CMK (cell line): ENCODE measurements at regions not wholly inside any gene's neighbourhood (a gene's known extent, or its start where the extent isn't known, plus 50 kb on each side); places are given as distances from the start of the nearest gene placed in this dataset.
A peak's percentile ranks its signal among the peaks of the same experiment; 100 is the strongest.
"Not testable (repeated sequence)": the region's sequence is repeated elsewhere in the genome, so short reads cannot be mapped to it uniquely, and the experiment has no call there.

Experiments
- DNase-seq: peaks from one replicate; pipeline ENCODE4 v3.0.0-alpha.2; 2010; ENCODE audit warnings: low read depth

DNA sequence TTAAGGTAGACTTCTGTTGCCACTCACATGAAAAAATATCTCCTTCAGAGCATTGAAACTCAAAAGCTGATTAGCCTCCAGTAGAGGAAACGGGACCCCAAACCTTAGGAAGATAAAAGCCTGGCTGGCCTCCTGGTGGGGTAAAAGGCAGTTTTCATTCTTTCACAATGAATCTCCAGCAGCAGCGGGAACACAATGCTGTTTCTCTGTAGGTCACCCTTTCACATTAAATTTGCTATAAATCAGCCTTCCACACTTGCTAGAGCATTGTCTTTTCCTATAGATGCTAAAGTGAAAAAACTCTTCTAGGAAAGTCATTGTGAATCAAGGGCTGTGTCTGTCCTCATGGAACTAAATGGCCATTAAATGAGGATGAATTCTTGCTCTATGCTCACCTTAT, 207.3 kb upstream of the MAGEB2 start:
- no peak for DNase-seq

DNA sequence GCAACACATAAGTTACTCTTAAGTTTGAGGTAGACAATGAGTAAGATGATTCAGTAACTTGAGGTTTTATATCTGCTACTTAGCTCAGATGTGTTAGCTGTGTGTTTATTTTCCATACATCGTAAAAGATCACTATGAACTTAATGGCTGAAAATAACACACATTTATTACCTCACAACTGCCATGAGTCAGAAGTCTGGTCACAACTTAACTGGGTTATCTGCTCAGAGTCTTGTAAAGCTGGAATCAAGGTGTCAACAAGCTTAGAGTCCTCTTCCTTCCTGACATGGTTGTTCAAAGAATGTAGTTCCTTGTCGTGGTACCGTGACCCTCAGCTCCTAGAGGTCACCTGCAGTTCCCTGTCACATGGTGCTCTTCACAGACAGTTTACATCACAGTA, 204.9 kb upstream of the MAGEB2 start:
- DNase-seq: no peak

DNA sequence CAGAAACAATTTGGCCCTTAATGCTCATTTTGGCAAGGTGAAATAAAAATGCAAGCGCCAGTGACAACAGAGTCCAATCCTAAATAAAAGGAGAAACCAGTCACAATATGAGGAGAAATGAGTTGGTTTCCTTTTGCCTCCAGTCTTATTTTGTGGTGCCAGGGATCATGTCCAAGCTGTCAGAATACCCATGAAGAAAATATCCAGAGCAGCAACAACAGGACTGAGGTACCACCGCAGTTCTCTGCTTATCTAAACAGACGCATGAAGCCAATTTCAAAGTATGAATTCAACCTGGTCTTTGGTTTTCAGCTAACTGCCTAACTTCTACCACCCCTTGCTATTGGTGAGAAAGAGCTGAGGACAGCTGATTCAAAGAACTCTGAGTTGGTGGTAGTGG, 199.9 kb upstream of the MAGEB2 start:
- no peak for DNase-seq

DNA sequence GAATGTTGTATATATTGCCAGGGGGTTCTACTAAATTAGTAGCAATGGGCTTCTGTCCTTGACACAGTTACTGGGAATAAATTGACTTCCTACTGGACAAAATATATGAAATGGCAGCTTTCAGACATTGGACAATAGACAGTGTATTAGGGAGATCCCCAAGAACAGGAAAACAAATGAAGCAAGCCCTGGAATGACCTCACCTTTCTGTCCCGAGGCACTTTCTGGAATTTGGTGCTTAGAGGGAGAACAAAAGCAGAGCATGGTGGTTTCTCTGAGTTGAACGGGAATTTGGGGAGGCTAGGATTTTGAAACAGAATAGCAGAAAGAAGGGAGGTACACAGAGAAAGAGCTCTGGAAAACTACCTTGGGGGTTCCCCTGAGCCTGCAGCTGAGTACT, 187.7 kb upstream of the MAGEB2 start:
- no peak for DNase-seq

DNA sequence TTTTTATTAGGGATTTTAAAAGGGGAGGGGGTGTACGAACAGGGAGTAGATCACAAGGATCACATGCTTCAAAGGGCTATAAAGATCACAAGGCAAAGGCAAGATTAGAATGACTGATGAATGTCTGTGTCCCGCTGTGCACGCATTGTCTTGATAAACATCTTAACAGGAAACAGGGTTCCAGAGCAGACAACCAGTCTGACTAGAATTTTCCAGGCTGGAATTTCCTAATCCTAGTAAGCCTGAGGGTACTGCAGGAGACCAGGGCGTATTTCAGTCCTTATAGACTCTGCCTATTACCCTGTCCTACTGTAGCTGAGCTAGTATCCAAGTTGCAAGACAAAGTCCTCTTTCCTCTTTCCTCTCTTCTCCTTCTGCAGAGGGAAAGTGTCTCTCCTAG, 179.0 kb upstream of the MAGEB2 start:
- DNase-seq: not testable (repeated sequence)

DNA sequence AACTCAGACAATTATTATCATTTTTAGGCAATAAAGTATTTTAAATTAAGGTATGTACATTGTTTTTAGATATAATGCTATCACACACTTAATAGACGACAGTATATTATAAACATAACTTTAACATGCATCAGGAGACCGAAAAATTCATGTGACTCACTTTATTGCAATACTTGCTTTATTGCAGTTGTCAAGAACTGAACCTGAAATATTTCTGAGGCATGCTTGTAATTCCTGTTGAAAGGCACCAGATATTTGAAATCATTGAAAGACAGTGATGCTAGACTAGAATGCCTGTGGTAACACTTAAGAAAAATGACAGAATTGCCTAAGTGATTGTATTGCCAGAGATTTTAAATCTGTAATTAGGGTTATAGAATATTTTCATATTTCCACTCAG, 175.6 kb upstream of the MAGEB2 start:
- no peak for DNase-seq

DNA sequence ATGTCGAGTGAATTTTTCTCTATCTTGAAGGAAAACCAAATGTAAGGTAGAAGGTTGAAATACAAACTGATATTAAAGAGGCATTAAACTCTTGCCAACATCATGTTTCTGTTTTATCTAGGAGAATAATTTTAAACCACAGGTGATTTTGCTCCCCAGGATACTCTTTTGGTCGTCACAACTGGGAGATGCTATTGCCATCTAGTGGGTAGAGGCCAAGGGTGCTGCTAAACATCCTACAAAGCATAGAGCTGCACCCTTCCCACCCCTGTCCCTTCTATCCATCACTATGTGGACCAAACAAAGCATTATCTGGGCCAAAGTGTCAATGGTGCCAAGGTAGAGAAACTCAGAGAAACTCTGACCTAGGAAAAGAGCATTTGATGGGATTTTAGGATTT, 154.6 kb upstream of the MAGEB2 start:
- no peak for DNase-seq

DNA sequence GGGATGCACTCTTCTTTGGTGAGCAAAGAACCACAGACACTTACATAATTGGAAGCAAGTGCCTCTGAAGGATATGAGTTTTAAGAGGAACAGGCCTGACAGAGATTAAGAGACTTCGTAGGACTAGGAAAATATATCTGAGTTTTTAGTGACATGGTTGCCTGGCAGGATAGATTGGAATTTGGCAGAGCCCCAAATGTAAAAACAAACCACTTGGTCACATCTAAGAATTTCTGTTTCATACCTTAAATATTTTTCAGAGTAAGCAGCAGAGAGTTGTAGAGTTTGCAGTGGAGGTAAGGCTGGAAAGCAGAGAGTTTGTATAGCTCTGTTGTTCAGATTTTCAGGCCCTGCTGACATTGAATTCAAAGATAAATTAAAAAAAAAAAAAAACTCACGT, 150.1 kb upstream of the MAGEB2 start:
- no peak for DNase-seq

DNA sequence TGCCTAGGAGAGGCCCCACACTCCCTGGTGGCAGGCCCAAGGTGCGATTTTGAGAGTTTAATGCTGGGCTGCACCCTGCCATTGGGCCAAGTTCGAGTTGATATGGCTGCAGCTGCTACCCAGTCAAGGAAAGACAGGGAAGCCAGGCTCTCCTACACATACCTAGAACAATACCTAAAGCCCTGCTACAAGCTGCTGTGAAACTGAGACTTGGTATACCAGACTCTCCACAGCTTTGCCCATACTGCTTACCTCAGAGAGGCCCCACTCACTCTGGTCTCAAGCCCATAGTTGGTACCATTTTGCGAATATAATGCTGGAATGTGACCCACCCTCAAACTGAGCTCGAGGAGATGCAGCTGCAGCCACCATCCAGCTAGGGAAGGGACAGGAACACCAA, 147.7 kb upstream of the MAGEB2 start:
- no peak for DNase-seq

DNA sequence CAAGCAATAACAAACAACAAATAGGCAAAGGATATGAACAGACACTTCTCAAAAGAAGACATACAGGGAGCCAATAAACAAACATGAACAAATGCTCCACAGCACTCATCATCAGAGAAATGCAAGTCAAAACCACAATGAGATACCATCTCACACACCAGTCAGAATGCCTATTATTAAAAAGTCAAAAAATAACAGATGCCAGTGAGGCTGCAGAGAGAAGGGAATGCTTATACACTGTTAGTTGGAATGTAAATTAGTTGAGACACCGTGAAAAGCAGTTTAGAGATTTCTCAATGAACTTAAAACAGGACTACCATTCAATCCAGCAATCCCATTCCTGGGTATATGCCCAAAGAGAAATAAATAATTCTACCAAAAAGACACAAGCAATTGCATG, 129.8 kb upstream of the MAGEB2 start:
- no peak for DNase-seq

DNA sequence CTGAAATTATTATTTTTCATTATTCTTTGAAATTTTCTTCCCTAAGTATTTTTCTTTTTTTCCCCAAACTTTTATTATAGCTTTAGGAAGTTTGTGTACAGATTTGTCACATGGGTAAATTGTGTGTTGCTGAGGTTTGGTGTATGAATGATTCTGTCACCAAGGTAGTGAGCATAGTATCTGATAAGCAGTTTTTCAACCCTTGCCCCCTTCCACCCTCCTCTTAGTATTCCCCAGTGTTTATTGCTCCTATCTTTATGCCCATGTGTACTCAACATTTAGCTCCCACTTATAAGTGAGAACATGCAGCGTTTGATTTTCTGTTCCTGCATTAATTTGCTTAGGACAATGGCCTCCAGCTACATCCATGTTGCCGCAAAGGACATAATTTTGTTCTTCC, 103.9 kb upstream of the MAGEB2 start:
- no peak for DNase-seq

DNA sequence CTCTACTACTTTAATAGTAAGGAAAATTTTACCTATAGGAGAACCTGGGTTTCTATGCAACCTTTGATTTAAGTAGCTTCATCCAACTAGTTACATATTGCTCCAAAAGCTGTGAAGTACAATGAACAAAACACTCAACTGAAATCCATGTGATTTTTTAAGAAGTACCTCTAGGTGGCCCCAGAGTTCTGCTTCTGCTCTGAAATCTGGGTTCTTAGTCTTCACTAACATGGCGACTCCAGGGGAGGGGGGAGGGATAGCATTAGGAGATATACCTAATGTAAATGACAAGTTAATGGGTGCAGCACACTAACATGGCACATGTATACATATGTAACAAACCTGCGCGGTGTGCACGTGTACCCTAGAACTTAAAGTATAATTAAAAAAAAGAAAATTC, 73.4 kb upstream of the MAGEB2 start:
- peak; percentile 7 for DNase-seq

DNA sequence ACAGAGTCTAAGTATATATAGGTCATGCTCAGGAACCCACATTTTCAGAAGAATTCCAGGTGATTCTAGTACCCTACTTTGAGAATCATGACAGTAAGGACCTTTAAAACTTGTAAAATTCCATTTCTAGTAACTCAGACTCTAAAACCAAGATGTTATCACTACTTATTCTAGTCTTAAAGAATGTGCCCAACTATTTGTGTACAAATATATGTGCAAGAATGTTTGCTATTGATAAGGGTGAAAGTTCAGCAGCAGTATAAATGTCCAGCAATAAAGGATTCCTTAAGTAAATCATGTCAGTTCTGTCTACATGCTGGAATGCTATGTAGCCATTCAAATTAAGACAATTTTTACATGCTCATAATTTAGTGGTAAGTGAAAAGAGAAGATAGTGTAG, 71.1 kb upstream of the MAGEB2 start:
- DNase-seq: no peak

DNA sequence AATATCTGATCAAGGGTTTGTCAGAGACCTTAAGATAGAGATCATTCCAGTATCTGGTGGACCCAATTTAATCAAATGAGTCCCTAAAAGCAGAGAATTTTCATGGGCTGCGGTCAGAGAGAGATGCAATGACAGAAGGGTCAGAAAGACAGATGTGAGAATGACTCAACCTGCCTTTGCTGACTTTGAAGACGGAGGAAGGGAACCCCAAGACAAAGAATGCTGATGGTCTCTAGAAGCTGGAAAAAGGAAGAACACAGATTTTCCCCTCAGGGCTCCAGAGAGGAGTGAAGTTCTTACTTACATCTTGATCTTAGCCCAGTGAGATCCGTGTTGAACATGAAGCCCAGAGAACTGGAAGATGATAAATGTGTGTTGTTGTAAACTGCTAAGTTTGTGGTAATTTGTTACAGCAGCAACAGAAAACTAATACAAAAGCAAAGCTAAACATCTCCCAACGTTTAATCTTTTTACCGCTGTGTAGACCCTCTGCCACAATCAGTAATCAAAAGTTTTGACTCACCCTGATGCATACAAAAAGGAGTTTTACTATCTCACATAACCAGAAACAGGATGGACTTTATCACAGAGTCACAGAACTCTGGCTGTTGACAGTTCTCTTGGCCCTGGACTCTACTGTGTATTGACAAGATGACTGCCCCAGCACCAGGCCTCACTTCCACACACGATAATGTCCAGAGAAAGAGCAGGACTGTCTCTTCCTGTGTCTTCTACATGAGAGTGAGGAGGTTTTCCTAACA, 70.2 kb upstream of the MAGEB2 start:
- DNase-seq: peak; percentile 40

DNA sequence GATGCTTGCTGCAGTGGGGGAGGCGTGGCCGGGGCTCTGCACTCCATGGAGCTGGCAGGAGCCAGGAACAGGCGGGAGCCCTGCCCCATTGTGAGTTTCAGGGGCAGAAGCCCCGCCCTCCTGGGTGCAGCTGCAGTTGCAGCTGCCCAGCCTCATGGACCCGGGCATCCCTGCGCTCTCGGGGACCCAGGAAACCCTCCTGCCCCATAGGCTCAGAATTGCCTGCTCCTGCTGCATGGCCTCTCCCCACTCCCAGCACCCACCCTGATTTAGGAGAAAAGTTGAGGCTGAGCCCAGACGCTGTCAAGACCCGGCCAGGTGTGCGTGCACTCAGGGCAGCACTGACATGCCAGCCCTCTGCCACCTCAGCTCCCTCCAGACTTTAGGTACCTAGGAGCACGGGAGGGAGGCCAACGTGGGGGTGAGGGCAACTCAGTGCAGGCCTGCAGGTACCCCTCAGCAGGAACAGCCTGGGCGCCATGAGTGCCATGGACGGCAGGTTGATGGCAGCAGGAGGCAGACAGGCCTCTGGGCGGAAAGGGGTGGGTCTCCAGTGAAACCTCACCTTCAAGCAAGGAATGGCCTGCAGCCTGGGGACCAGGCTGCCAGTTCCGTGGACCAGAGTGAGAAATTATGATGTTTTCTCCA, 67.2 kb upstream of the MAGEB2 start:
- no peak for DNase-seq

DNA sequence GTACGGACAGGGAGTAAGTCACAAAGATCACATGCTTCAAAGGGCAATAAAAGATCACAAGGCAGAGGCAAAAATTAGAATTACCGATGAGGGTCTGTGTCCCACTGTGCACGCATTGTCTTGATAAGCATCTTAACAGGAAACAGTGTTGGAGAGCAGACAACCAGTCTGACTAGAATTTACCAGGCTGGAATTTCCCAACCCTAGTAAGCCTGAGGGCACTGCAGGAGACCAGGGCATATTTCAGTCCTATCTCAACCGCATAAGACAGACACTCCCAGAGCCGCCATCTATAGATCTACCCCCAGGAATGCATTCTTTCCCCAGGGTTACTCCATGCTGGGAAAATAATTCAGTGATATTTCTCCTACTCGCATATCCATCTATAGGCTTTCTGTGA, 66.2 kb upstream of the MAGEB2 start:
- DNase-seq: peak; percentile 11

DNA sequence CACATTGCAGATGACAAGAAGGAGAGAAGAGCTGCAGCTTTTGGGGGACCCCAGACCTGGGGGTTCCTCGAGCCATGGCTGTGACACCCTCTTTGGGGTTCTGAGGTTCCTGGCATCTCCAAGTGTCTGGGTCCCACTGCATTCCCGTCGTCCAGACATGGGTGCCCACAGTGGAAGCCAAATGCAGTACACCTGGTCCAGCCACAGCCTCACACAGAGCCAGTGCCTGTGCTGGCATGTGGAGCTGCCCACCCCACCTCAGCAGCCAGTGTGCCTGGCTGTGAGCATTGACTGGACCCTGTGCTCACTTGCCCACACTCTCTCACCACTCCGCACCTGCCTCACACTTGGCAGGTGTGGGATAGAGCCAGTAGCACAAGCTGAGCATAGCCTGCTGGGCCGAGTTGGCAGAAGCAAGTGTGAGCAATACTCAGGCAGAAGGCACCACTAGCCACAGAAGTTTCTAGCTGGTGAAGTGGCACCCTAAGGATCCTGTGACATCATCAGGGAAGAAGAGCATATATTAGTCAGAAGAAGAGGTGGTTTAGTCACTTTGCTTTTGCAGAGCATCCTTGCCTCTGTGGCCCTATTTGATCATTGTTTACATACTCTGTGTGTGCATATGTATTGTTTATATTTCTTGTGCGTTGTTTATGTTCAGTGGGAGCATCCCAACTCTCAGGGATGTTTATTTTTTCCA, 65.0 kb upstream of the MAGEB2 start:
- no peak for DNase-seq

DNA sequence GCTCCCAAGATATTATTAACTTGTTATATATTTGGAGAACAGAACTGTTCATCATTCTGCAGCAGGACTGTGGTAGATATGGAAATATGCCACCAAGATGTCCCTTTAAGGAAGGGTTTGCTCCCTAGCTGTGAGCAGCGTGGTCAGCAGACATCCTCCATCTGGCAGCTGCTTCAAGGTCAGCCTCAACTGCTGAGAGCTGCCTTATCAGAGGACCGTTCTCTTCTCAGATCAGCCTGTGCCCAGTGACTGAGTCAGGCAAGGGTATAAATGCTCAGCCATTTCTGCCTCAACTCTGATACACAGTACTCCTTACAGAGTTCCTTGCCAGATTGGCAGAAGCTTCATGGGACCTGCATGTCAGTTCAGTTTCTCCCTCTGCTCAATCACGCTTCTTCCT, 63.4 kb upstream of the MAGEB2 start:
- no peak for DNase-seq

DNA sequence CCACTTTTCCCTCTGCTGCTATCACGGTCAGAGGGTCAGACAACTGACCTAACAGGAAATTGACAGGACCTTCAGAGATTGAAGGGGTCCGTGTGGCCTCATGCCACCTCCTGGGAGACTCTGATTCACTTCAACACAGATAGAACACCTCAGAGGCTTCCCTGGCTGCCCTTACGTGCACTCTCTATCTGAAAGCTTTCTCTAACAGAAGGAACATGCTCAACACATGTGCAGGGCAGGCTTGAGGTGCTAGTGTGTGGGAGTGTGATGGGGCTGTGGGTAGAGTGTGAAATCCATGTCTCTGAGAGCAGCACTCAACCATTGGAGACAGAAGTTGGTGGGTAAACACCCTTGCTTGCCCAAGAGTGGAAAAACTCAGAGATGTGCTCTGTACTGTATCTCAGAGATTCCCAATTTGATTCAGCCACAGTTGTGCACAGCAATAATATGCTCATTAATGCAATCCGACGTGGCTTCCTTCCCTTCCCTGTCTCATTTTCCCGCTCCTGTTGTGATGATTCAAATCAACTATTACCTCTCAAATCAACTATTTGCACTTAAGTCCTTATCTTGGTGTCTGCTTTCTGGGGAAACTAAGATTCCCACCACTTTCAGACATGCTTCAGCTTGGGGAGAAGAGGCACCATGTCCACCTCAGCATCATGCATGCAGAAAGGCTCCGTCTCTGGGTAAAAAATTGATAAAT, 62.0 kb upstream of the MAGEB2 start:
- no peak for DNase-seq

DNA sequence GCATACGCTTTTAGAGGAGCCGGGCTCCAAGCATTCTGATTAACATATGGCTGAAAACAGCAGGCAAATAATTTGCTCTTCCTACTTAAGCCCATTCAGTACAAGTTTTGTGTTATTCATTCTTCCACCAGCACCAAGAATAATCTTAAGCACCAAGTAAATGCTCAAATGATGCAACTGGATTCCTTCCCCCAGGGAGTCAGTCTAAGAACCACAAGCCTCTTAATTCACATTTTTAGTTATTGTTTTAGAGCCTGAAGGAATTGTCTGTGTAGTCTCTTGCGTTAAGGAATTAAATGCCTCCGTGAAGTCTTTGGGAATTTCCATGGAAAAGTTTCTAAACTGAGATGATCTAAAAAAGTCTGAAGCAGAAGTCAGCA, 61.5 kb upstream of the MAGEB2 start:
- no peak for DNase-seq

DNA sequence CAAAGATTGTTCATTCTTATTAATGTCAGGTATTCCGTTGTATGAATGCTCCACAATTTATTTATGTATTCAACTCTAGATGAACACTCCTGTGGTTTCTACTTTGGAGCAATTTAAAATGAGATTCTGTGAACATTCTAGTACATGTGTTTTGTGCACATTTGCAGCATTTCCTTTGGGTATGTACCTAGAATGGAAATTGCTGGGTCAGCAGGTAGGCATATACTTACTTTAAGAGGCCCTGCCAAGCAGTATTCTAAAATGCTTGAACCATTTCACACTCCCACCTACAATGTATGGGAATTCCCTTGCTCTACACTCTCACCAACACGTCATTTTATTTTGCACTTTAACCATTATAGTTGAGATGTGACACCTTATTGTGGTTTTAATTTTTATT, 59.4 kb upstream of the MAGEB2 start:
- DNase-seq: no peak

DNA sequence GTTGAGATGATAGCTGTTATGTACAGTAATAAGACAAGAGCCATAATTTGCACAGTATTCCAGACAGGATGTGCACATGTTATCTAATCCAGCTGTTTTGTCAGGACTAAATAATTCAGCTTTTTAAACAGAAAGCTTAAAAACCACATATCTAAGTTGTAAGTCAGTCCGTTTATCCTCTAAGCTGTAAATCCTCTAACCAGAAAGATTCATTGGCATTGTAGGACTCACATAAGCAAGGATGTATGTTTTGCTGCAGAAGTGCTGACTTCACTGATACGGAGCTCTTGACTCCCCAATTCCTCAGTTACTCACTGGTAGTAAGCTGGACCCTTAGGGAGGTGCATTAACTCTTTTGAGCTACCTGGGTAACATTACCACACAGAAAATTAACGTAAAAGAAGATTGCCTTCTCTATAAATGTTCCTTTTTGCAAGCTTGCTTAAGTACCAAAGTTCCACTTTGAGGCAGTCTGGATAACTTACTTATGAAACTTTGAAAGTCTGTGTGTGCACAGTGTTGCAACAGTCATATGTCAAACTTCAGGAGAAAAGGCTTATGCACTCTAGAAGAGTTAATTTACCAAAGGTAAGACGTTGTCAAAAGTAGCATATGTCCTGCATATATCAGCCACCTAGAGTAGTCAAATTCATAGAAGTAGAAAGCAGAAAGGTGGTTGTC, 58.3 kb upstream of the MAGEB2 start:
- no peak for DNase-seq
